Activated naive CD4-positive, alpha-beta T cell treated with anti-CD3 and anti-CD28 coated beads, Interleukin-2, amount 50 U/mL, for 24 hours (primary cell): ENCODE measurements at regions not wholly inside any gene's neighbourhood (a gene's known extent, or its start where the extent isn't known, plus 50 kb on each side); places are given as distances from the start of the nearest gene placed in this dataset.

Experiments used
- H3K27ac Mint-ChIP-seq: one replicate; pipeline ENCODE4 v1.8.0; 2021; ENCODE audit warnings: mild to moderate bottlenecking, mixed read lengths
- H3K27me3 Mint-ChIP-seq: one replicate; pipeline ENCODE4 v1.8.0; 2021; ENCODE audit warnings: mixed read lengths
- H3K36me3 Mint-ChIP-seq: one replicate; pipeline ENCODE4 v1.8.0; 2021; ENCODE audit warnings: mixed read lengths
- H3K4me1 Mint-ChIP-seq: one replicate; pipeline ENCODE4 v1.8.0; 2021; ENCODE audit warnings: mixed read lengths
- H3K4me3 Mint-ChIP-seq: one replicate; pipeline ENCODE4 v1.8.0; 2021; ENCODE audit warnings: mild to moderate bottlenecking, mixed read lengths
- H3K9me3 Mint-ChIP-seq: one replicate; pipeline ENCODE4 v1.8.0; 2021; ENCODE audit warnings: mixed read lengths

DNA sequence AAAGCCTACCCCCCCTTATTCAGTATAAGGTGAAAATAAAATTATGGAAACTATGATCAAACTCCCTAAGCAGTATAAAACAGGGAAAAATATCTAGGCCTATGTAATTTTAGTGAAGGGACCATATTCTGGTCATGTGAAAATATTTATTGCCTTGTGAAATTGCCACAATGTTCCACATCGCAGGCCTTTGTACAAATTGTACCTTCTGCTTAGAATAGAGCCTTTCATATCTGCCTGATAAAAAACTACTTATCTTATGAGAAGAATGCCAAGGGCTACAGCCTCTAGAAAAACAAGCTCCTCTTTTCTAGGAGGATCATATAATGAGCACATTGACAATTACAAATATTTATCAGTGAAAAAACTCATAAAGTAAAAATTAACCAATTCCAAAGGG is 1280.0 kb downstream of the EFNB2 start:
- no peaks in the 10 kb centered on the region for H3K9me3 Mint-ChIP-seq
- no peaks in the 10 kb centered on the region for H3K4me1 Mint-ChIP-seq

GRCh38 chr13:105251293-105251692 is 1284.2 kb downstream of the EFNB2 start:
- no peaks in the 10 kb centered on the region for H3K36me3 Mint-ChIP-seq
- H3K27ac Mint-ChIP-seq: no peak overlapping the region
- no peak overlapping the region for H3K4me3 Mint-ChIP-seq
- H3K9me3 Mint-ChIP-seq: no peaks in the 10 kb centered on the region
- no peaks in the 10 kb centered on the region for H3K27me3 Mint-ChIP-seq
- H3K4me1 Mint-ChIP-seq: no peaks in the 10 kb centered on the region

More for the DNA sequence above, 1280.0 kb downstream of the EFNB2 start:
- Mint-ChIP-seq H3K27me3 (no peaks in the 10 kb centered on the region), H3K36me3 (no peaks in the 10 kb centered on the region), H3K27ac (no peak overlapping the region), H3K4me3 (no peak overlapping the region)

DNA sequence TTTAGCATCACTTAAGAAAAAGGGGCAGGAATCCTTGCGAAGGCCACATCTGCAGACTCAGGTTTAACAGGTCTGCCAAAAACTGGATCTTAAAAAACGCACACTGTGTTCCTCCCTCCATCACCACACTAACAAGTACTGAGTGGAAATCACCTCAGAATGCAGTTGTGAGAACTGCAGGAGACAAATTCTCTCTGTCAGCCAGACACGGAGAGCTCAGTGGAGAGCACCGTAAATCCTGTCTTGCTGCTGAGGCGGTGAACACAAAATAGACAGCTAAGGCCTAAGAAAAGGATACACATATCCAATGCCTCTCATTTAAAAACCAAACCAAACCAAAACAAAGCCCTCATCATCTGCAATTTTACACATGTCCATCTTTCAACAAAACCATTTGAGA is 1287.6 kb downstream of the EFNB2 start:
- Mint-ChIP-seq H3K27ac (no peak overlapping the region), H3K9me3 (no peaks in the 10 kb centered on the region), H3K27me3 (no peaks in the 10 kb centered on the region), H3K4me1 (no peaks in the 10 kb centered on the region), H3K36me3 (no peaks in the 10 kb centered on the region), H3K4me3 (no peak overlapping the region)

GRCh38 chr13:105240371-105240770 is 1295.1 kb downstream of the EFNB2 start:
- no peaks in the 10 kb centered on the region for H3K9me3 Mint-ChIP-seq
- H3K27ac Mint-ChIP-seq: no peak overlapping the region

GRCh38 chr13:105232439-105232838 is 1303.0 kb downstream of the EFNB2 start:
- Mint-ChIP-seq H3K27ac (no peak overlapping the region), H3K9me3 (no peaks in the 10 kb centered on the region), H3K36me3 (no peaks in the 10 kb centered on the region), H3K4me3 (no peak overlapping the region), H3K27me3 (peaks cover 3% of the 10 kb centered on the region), H3K4me1 (no peaks in the 10 kb centered on the region)

More at GRCh38 chr13:105240371-105240770, 1295.1 kb downstream of the EFNB2 start:
- H3K36me3 Mint-ChIP-seq: no peaks in the 10 kb centered on the region
- no peaks in the 10 kb centered on the region for H3K4me1 Mint-ChIP-seq
- no peaks in the 10 kb centered on the region for H3K27me3 Mint-ChIP-seq
- no peak overlapping the region for H3K4me3 Mint-ChIP-seq

GRCh38 chr13:105232006-105232405 is 1303.5 kb downstream of the EFNB2 start:
- H3K27me3 Mint-ChIP-seq: peaks cover 3% of the 10 kb centered on the region
- H3K27ac Mint-ChIP-seq: no peak overlapping the region
- no peaks in the 10 kb centered on the region for H3K4me1 Mint-ChIP-seq
- no peaks in the 10 kb centered on the region for H3K36me3 Mint-ChIP-seq
- no peaks in the 10 kb centered on the region for H3K9me3 Mint-ChIP-seq
- no peak overlapping the region for H3K4me3 Mint-ChIP-seq

DNA sequence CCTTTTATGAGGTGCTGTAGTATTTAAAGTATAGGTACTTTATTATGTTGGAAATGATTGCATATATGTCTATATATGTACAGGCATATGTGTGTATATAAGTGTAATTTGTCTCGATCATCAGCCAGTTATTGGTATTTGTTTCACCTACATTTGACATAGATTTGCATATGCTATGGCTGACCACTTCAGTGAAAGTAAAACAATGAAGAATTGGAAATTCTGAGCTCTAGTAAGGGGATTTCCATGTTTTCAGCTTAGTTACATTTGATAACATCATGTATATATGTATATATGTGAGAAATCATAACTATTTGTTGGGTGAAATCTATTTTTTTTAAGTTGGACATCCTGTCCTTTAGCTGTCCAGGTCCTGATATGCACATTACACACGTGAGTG is 1303.9 kb downstream of the EFNB2 start:
- H3K27ac Mint-ChIP-seq: no peak overlapping the region
- no peaks in the 10 kb centered on the region for H3K4me1 Mint-ChIP-seq
- peaks cover 3% of the 10 kb centered on the region for H3K27me3 Mint-ChIP-seq
- H3K4me3 Mint-ChIP-seq: no peak overlapping the region
- no peaks in the 10 kb centered on the region for H3K36me3 Mint-ChIP-seq
- no peaks in the 10 kb centered on the region for H3K9me3 Mint-ChIP-seq

DNA sequence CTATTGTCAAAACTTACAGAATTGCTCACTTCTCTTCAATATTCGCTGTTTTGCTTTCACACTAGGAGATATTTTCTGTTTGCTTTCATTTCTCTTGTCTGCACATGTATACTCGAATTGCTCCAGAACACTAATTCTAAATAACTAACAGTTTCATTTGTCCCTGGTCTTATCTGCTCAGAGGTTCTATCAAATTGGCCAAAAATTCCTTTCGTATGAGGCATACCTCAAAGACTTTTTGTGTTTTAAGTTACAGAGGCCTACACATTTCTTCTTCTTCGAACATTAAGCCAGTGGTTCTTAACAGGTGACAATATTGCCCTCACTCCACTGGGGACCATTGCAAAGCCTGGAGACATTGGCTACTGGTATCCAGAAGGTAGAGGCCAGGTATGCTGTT is 1314.6 kb downstream of the EFNB2 start:
- H3K4me1 Mint-ChIP-seq: no peaks in the 10 kb centered on the region
- no peak overlapping the region for H3K27ac Mint-ChIP-seq
- no peaks in the 10 kb centered on the region for H3K36me3 Mint-ChIP-seq
- no peaks in the 10 kb centered on the region for H3K9me3 Mint-ChIP-seq
- no peak overlapping the region for H3K4me3 Mint-ChIP-seq
- peaks cover 3% of the 10 kb centered on the region for H3K27me3 Mint-ChIP-seq

- peaks cover 3% of the 10 kb centered on the region for H3K27me3 Mint-ChIP-seq
These were observed 1315.4 kb downstream of the EFNB2 start for GRCh38 chr13:105220063-105220462.

GRCh38 chr13:105219651-105220050 is 1315.8 kb downstream of the EFNB2 start:
- H3K9me3 Mint-ChIP-seq: no peaks in the 10 kb centered on the region
- no peaks in the 10 kb centered on the region for H3K4me1 Mint-ChIP-seq
- no peak overlapping the region for H3K4me3 Mint-ChIP-seq
- H3K36me3 Mint-ChIP-seq: no peaks in the 10 kb centered on the region
- peaks cover 3% of the 10 kb centered on the region for H3K27me3 Mint-ChIP-seq
- no peak overlapping the region for H3K27ac Mint-ChIP-seq

More at GRCh38 chr13:105220063-105220462, 1315.4 kb downstream of the EFNB2 start:
- no peaks in the 10 kb centered on the region for H3K36me3 Mint-ChIP-seq
- H3K27ac Mint-ChIP-seq: no peak overlapping the region
- H3K4me3 Mint-ChIP-seq: no peak overlapping the region
- H3K4me1 Mint-ChIP-seq: no peaks in the 10 kb centered on the region
- no peaks in the 10 kb centered on the region for H3K9me3 Mint-ChIP-seq

DNA sequence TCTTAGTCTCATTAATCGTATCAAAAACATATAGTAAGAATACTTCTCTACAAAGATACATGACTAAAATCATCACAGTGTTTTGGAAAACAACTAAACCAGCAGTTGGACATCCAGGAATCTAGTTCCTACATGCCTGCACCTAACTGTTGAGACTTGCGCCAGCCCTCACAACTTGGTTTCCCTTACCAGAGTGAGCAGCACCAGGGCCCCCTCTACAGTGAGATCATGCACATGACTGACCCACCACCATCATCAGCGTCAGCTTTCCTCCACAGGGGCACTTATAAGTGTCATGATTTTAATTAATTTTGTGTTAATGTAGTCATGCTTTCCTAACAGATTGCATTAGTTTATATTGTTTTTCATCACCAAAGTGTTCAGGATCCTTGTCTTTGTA is 1322.0 kb downstream of the EFNB2 start:
- Mint-ChIP-seq H3K4me1 (no peaks in the 10 kb centered on the region), H3K27ac (no peak overlapping the region), H3K27me3 (peaks cover 1% of the 10 kb centered on the region), H3K36me3 (no peaks in the 10 kb centered on the region), H3K4me3 (no peak overlapping the region), H3K9me3 (peaks cover 5% of the 10 kb centered on the region)

DNA sequence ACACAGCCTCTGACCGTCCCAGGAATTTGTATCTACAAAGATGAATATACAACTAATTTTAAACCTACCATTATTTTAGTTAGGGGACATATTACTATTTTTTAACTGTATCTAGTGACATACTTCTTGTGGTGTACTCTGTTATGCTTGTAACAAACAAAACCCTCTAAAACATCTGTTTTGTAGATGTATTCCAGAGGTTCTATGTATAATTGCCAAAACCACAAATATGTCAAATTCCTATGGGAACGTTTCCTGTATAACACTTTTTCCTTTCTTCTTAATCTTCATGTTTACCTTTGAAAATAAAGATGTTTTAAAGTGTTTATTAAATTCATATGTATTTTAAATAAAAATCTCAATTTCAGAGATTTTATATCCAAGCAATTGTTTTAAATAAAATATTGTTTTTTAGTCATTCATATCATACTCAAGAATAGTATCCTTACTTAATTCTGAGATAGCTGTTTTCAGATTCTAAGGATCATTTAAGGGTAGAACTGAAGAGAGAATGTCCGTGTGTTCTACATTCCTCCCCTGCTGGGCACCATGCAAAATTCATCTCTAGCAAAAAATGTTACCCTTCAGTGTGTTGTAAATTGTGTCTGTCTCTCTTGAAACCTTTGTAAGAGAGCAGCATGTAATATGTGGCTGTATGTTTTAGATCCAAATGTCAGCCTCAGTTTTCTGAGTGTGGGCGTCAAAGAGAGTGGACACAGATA is 1327.7 kb downstream of the EFNB2 start:
- Mint-ChIP-seq H3K27ac (no peak overlapping the region), H3K36me3 (no peaks in the 10 kb centered on the region), H3K4me1 (no peaks in the 10 kb centered on the region), H3K4me3 (no peak overlapping the region), H3K9me3 (peaks cover 5% of the 10 kb centered on the region), H3K27me3 (peaks cover 1% of the 10 kb centered on the region)

GRCh38 chr13:105202354-105202753 is 1333.1 kb downstream of the EFNB2 start:
- Mint-ChIP-seq H3K9me3 (no peaks in the 10 kb centered on the region), H3K27me3 (peaks cover 1% of the 10 kb centered on the region), H3K36me3 (no peaks in the 10 kb centered on the region), H3K27ac (no peak overlapping the region), H3K4me1 (no peaks in the 10 kb centered on the region), H3K4me3 (no peak overlapping the region)

GRCh38 chr13:105201351-105201750 is 1334.1 kb downstream of the EFNB2 start:
- H3K4me1 Mint-ChIP-seq: no peaks in the 10 kb centered on the region
- H3K36me3 Mint-ChIP-seq: no peaks in the 10 kb centered on the region
- H3K4me3 Mint-ChIP-seq: no peak overlapping the region
- no peak overlapping the region for H3K27ac Mint-ChIP-seq
- peaks cover 1% of the 10 kb centered on the region for H3K27me3 Mint-ChIP-seq
- no peaks in the 10 kb centered on the region for H3K9me3 Mint-ChIP-seq

GRCh38 chr13:105200181-105200580 is 1335.3 kb downstream of the EFNB2 start:
- Mint-ChIP-seq H3K36me3 (no peaks in the 10 kb centered on the region), H3K27me3 (peaks cover 1% of the 10 kb centered on the region), H3K4me1 (no peaks in the 10 kb centered on the region), H3K27ac (no peak overlapping the region), H3K4me3 (no peak overlapping the region), H3K9me3 (no peaks in the 10 kb centered on the region)

GRCh38 chr13:105196052-105196451 is 1339.4 kb downstream of the EFNB2 start:
- H3K4me1 Mint-ChIP-seq: no peaks in the 10 kb centered on the region
- H3K27me3 Mint-ChIP-seq: peaks cover 1% of the 10 kb centered on the region
- no peak overlapping the region for H3K27ac Mint-ChIP-seq
- no peaks in the 10 kb centered on the region for H3K9me3 Mint-ChIP-seq
- H3K4me3 Mint-ChIP-seq: no peak overlapping the region
- H3K36me3 Mint-ChIP-seq: no peaks in the 10 kb centered on the region

DNA sequence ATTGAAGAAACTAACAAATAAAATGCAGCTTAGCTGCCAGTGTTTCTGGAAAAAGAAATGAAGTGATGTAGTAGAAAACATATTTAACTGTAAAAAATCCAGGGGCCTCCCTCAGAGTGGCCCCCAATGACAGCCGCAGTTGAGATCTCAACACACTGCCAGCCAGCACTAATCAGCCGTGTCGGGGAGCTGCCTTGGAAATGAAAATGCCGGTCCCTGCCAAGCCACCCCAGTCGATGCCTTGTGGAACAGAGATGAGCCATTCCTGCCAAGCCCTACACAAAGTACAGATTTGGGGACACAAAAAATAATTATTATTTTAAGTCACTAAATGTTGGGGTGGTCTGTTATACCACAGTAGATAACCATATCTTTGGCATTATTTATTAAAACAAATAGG is 1342.4 kb downstream of the EFNB2 start:
- H3K27ac Mint-ChIP-seq: no peak overlapping the region
- H3K9me3 Mint-ChIP-seq: no peaks in the 10 kb centered on the region
- H3K36me3 Mint-ChIP-seq: no peaks in the 10 kb centered on the region
- no peaks in the 10 kb centered on the region for H3K4me1 Mint-ChIP-seq
- no peak overlapping the region for H3K4me3 Mint-ChIP-seq
- H3K27me3 Mint-ChIP-seq: no peaks in the 10 kb centered on the region
